Thoracic aorta (tissue), 2 donors: ENCODE measurements at regions not wholly inside any gene's neighbourhood (a gene's known extent, or its start where the extent isn't known, plus 50 kb on each side); places are given as distances from the start of the nearest gene placed in this dataset.

Experiments used
- ATAC-seq: fragments of 150-250 bp; one replicate; pipeline ENCODE4 v1.8.0; 2017; ENCODE audit warnings: low read depth; ENCODE audit not compliant: insufficient number of reproducible peaks, low FRiP score
- DNase-seq: peaks from one replicate; pipeline ENCODE4 v3.0.0-alpha.2; 2020; ENCODE audit warnings: low spot score
- H3K27ac ChIP-seq, 2 donors: fragments of 200-600 bp; sonication (generic); 1 replicate in 1 of 2; 2 replicates in 1 of 2; pipeline ENCODE4 v1.5.1; 2016; ENCODE audit warnings: mild to moderate bottlenecking in 2 of 2, moderate library complexity in 2 of 2
- H3K27me3 ChIP-seq: fragments of 200-600 bp; sonication (generic); replicated peaks from 2 replicates; pipeline ENCODE4 v1.6.0; 2016; ENCODE audit warnings: mild to moderate bottlenecking; ENCODE audit not compliant: insufficient read depth
- H3K36me3 ChIP-seq: fragments of 200-600 bp; sonication (generic); one replicate; pipeline ENCODE4 v1.5.1; 2016
- H3K4me1 ChIP-seq, 2 donors: fragments of 200-600 bp; sonication (generic); 1 replicate in 1 of 2; 2 replicates in 1 of 2; pipeline versions ENCODE4 v1.5.1 to v1.6.0; 2016; ENCODE audit warnings: low read depth in 2 of 2, mild to moderate bottlenecking in 1 of 2; ENCODE audit not compliant: control insufficient read depth in 1 of 2
- H3K4me3 ChIP-seq: fragments of 200-600 bp; sonication (generic); 2 replicates; pipeline ENCODE4 v1.5.1; 2016; ENCODE audit warnings: mild to moderate bottlenecking
- H3K9me3 ChIP-seq: fragments of 200-600 bp; sonication (generic); 2 replicates; pipeline ENCODE4 v1.5.1; 2016
- CTCF ChIP-seq: fragments of 200-600 bp; sonication (generic); IDR thresholded peaks from one replicate; pipeline ENCODE4 v1.5.1; 2019; ENCODE audit warnings: antibody characterized with exemption

- H3K4me3 ChIP-seq: no peak overlapping the region
- no peaks in the 10 kb centered on the region for H3K27me3 ChIP-seq
- no peak overlapping the region for H3K27ac ChIP-seq
- H3K36me3 ChIP-seq: no peaks in the 10 kb centered on the region
- no peak for TF ChIP-seq CTCF
- DNase-seq (no peak), ATAC-seq (no peak)
- peaks cover 0 to 10% of the 10 kb centered on the region in 2 donors for H3K4me1 ChIP-seq
- no peaks in the 10 kb centered on the region for H3K9me3 ChIP-seq
Observed at GRCh38 chr6:134691180-134691579, 258.7 kb downstream of the ALDH8A1 start.

- Histone ChIP-seq H3K27ac (no peak overlapping the region), H3K4me1 (peaks cover 0 to 19% of the 10 kb centered on the region in 2 donors), H3K36me3 (no peaks in the 10 kb centered on the region), H3K27me3 (no peaks in the 10 kb centered on the region), H3K4me3 (no peak overlapping the region), H3K9me3 (no peaks in the 10 kb centered on the region)
- ATAC-seq (no peak), DNase-seq (no peak)
- TF ChIP-seq CTCF: no peak
Observed at GRCh38 chr6:134690048-134690447, 259.9 kb downstream of the ALDH8A1 start.

GRCh38 chr6:134689641-134690040 lies 260.3 kb downstream of the ALDH8A1 start:
- Histone ChIP-seq H3K4me1 (peaks cover 0 to 19% of the 10 kb centered on the region in 2 donors), H3K9me3 (no peaks in the 10 kb centered on the region), H3K27ac (no peak overlapping the region), H3K27me3 (no peaks in the 10 kb centered on the region), H3K36me3 (no peaks in the 10 kb centered on the region), H3K4me3 (no peak overlapping the region)
- ATAC-seq: no peak
- no peak for TF ChIP-seq CTCF
- DNase-seq: no peak

GRCh38 chr6:134689177-134689576 lies 260.7 kb downstream of the ALDH8A1 start:
- H3K9me3 ChIP-seq: no peaks in the 10 kb centered on the region
- no peak for TF ChIP-seq CTCF
- peaks cover 0 to 19% of the 10 kb centered on the region in 2 donors for H3K4me1 ChIP-seq
- H3K27me3 ChIP-seq: no peaks in the 10 kb centered on the region
- no peak for DNase-seq
- no peaks in the 10 kb centered on the region for H3K36me3 ChIP-seq
- no peak overlapping the region for H3K27ac ChIP-seq
- no peak for ATAC-seq
- no peak overlapping the region for H3K4me3 ChIP-seq

- DNase-seq (no peak), ATAC-seq (no peak)
- TF ChIP-seq CTCF: no peak
- Histone ChIP-seq H3K27me3 (no peaks in the 10 kb centered on the region), H3K27ac (no peak overlapping the region), H3K4me3 (no peak overlapping the region), H3K36me3 (no peaks in the 10 kb centered on the region), H3K9me3 (no peaks in the 10 kb centered on the region), H3K4me1 (peaks cover 0 to 19% of the 10 kb centered on the region in 2 donors)
Observed at GRCh38 chr6:134686071-134686470, 263.8 kb downstream of the ALDH8A1 start.
